Astrocyte (in vitro differentiated cells and primary cell): ENCODE measurements at regions not wholly inside any gene's neighbourhood (a gene's known extent, or its start where the extent isn't known, plus 50 kb on each side); places are given as distances from the start of the nearest gene placed in this dataset.
"Not testable (repeated sequence)": the region's sequence is repeated elsewhere in the genome, so short reads cannot be mapped to it uniquely, and the experiment has no call there.

ENCODE experiments used
- DNase-seq: peaks from one replicate; pipeline ENCODE4 v3.0.0-alpha.2; 2010; ENCODE audit warnings: low read depth
- FAIRE-seq: peaks from 2 replicates; lab custom pipeline; 2011; peaks lifted over from hg19 to GRCh38; lab: Jason Lieb, UNC
- H2AFZ ChIP-seq: 2 replicates; pipeline ENCODE4 v1.6.0; 2012; ENCODE audit warnings: low read depth, low read length, inconsistent platforms
- H3K27ac ChIP-seq: 2 replicates; pipeline ENCODE4 v1.5.1; 2011; ENCODE audit warnings: low read depth, low read length, inconsistent platforms
- H3K27me3 ChIP-seq: 2 replicates; pipeline ENCODE4 v1.6.0; 2011; ENCODE audit warnings: low read length, inconsistent platforms; ENCODE audit not compliant: insufficient read depth
- H3K36me3 ChIP-seq: 2 replicates; pipeline ENCODE4 v1.5.1; 2011; ENCODE audit warnings: low read length, inconsistent platforms; ENCODE audit not compliant: insufficient read depth
- H3K4me1 ChIP-seq: 2 replicates; pipeline ENCODE4 v1.5.1; 2011; ENCODE audit warnings: low read length, inconsistent platforms; ENCODE audit not compliant: insufficient read depth
- H3K4me2 ChIP-seq: 2 replicates; pipeline ENCODE4 v1.6.0; 2012; ENCODE audit warnings: low read length, inconsistent platforms
- H3K4me3 ChIP-seq: 2 replicates; pipeline ENCODE4 v1.5.1; 2011; ENCODE audit warnings: low read depth, mild to moderate bottlenecking, low read length, inconsistent platforms; ENCODE audit not compliant: insufficient read depth
- H3K79me2 ChIP-seq: 2 replicates; pipeline ENCODE4 v1.6.0; 2012; ENCODE audit warnings: mild to moderate bottlenecking, low read length, inconsistent platforms; ENCODE audit not compliant: insufficient read depth
- H3K9ac ChIP-seq: 2 replicates; pipeline ENCODE4 v1.6.0; 2012; ENCODE audit warnings: mild to moderate bottlenecking, low read length, inconsistent platforms
- H3K9me3 ChIP-seq: 2 replicates; pipeline ENCODE4 v1.5.1; 2012; ENCODE audit warnings: low read depth, mild to moderate bottlenecking, low read length, inconsistent platforms; ENCODE audit not compliant: insufficient read depth
- H4K20me1 ChIP-seq: 2 replicates; pipeline ENCODE4 v1.6.0; 2012; ENCODE audit warnings: low read length, inconsistent platforms; ENCODE audit not compliant: insufficient read depth
- H3K27ac Mint-ChIP-seq: one replicate; pipeline ENCODE4 v1.8.0; 2021; ENCODE audit warnings: mild to moderate bottlenecking, mixed read lengths; ENCODE audit not compliant: unreplicated experiment
- H3K27me3 Mint-ChIP-seq: one replicate; pipeline ENCODE4 v1.8.0; 2021; ENCODE audit warnings: low read depth, mixed read lengths; ENCODE audit not compliant: unreplicated experiment
- H3K36me3 Mint-ChIP-seq: one replicate; pipeline ENCODE4 v1.8.0; 2021; ENCODE audit warnings: low read depth, mixed read lengths; ENCODE audit not compliant: unreplicated experiment
- H3K4me1 Mint-ChIP-seq: one replicate; pipeline ENCODE4 v1.8.0; 2021; ENCODE audit warnings: low read depth, mixed read lengths; ENCODE audit not compliant: unreplicated experiment
- H3K4me3 Mint-ChIP-seq: one replicate; pipeline ENCODE4 v1.8.0; 2021; ENCODE audit warnings: mild to moderate bottlenecking, moderate library complexity, mixed read lengths; ENCODE audit not compliant: unreplicated experiment
- H3K9me3 Mint-ChIP-seq: one replicate; pipeline ENCODE4 v1.8.0; 2021; ENCODE audit warnings: mild to moderate bottlenecking, mixed read lengths; ENCODE audit not compliant: unreplicated experiment
- CTCF ChIP-seq: IDR thresholded peaks from 2 replicates; pipeline ENCODE4 v1.5.1; 2011; ENCODE audit warnings: low read depth, mild to moderate bottlenecking, inconsistent platforms, low read length, moderate library complexity; ENCODE audit not compliant: insufficient read depth
- EZH2 ChIP-seq: IDR thresholded peaks from 2 replicates; pipeline ENCODE4 v1.6.1; 2012; ENCODE audit warnings: mild to moderate bottlenecking, low read length, inconsistent platforms; ENCODE audit not compliant: insufficient read depth

GRCh38 chr6:58290177-58290576 is 972.7 kb downstream of the PRIM2 start:
- Histone ChIP-seq H3K4me1 (no peaks in the 10 kb centered on the region), H3K4me2 (no peak overlapping the region), H4K20me1 (no peaks in the 10 kb centered on the region), H3K27ac (no peak overlapping the region), H3K9me3 (no peaks in the 10 kb centered on the region), H3K9ac (no peak overlapping the region), H3K4me3 (no peak overlapping the region), H3K36me3 (no peaks in the 10 kb centered on the region), H3K79me2 (no peaks in the 10 kb centered on the region), H3K27me3 (no peaks in the 10 kb centered on the region), H2AFZ (no peak overlapping the region)
- H3K9me3 Mint-ChIP-seq, result no peaks in the 10 kb centered on the region
- H3K4me3 Mint-ChIP-seq, result no peak overlapping the region
- TF ChIP-seq CTCF, result no peak
- TF ChIP-seq EZH2, result no peak
- FAIRE-seq (no peak), DNase-seq (no peak)
- no peaks in the 10 kb centered on the region for H3K27me3 Mint-ChIP-seq
- no peak overlapping the region for H3K27ac Mint-ChIP-seq
- no peaks in the 10 kb centered on the region for H3K36me3 Mint-ChIP-seq
- H3K4me1 Mint-ChIP-seq, result no peaks in the 10 kb centered on the region

DNA sequence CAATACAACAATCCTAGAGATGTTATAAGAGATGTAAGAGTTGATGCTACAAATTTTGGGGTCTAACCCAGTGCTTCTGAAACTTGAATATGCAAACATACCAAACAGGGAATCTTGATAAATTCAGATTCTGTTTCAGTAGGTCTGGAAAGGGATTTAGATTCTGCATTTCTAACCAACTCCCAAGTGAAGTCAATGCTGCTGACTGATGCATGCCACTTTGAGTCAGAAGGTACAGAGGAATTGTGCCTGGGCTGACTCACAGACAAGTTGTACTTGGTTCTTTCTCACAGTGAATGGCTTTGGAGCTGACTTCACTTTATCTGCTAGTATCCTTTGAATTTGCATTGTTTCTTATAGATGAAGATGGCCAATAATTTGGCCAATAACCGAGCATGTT is 973.9 kb downstream of the PRIM2 start:
- not testable (repeated sequence) for H3K27ac Mint-ChIP-seq, H3K9me3 ChIP-seq, H3K9me3 Mint-ChIP-seq, H3K4me2 ChIP-seq, H3K36me3 Mint-ChIP-seq, H3K27me3 ChIP-seq, H3K4me3 Mint-ChIP-seq, H2AFZ ChIP-seq, H4K20me1 ChIP-seq, H3K4me1 ChIP-seq, H3K4me1 Mint-ChIP-seq, H3K27me3 Mint-ChIP-seq, H3K27ac ChIP-seq, H3K36me3 ChIP-seq, H3K4me3 ChIP-seq, H3K79me2 ChIP-seq, H3K9ac ChIP-seq, DNase-seq, FAIRE-seq

- not testable (repeated sequence) for FAIRE-seq, H3K27me3 Mint-ChIP-seq
These were observed 990.5 kb downstream of the PRIM2 start for GRCh38 chr6:58307901-58308300.

DNA sequence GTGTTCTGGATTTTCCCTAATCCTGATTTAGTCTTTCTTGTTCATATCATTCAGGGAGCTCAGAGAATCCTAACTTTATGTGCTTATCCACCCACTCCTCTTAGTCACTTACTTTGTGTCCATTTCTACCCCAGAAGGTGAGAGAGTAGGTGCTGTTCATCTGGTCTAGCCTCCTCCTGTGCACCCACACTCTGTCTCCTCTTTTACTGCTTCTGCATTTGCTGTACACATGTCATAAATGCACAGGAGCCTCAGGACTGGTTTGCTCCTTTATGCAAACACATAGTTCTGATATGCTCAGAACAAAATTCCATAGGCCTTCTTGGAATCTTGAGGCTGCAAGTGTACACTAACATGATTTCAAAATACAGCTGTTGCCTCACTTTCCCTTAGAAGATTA is 1014.7 kb downstream of the PRIM2 start:
- not testable (repeated sequence) for H3K27ac ChIP-seq, H3K9ac ChIP-seq, H3K4me2 ChIP-seq, H3K27ac Mint-ChIP-seq, H3K9me3 ChIP-seq, H3K4me1 ChIP-seq, H3K4me3 Mint-ChIP-seq, DNase-seq, H3K4me1 Mint-ChIP-seq, H2AFZ ChIP-seq, H3K27me3 ChIP-seq, H3K79me2 ChIP-seq, H3K4me3 ChIP-seq, H4K20me1 ChIP-seq, H3K9me3 Mint-ChIP-seq, H3K27me3 Mint-ChIP-seq, H3K36me3 ChIP-seq, FAIRE-seq, H3K36me3 Mint-ChIP-seq

More at GRCh38 chr6:58307901-58308300, 990.5 kb downstream of the PRIM2 start:
- not testable (repeated sequence) for H3K4me1 ChIP-seq, H3K9me3 ChIP-seq, H3K79me2 ChIP-seq, H3K4me3 ChIP-seq, H4K20me1 ChIP-seq, H3K9me3 Mint-ChIP-seq, H3K4me3 Mint-ChIP-seq, H3K27me3 ChIP-seq, H2AFZ ChIP-seq, H3K36me3 ChIP-seq, H3K27ac ChIP-seq, H3K9ac ChIP-seq, H3K4me1 Mint-ChIP-seq, H3K27ac Mint-ChIP-seq, H3K4me2 ChIP-seq, DNase-seq, H3K36me3 Mint-ChIP-seq

DNA sequence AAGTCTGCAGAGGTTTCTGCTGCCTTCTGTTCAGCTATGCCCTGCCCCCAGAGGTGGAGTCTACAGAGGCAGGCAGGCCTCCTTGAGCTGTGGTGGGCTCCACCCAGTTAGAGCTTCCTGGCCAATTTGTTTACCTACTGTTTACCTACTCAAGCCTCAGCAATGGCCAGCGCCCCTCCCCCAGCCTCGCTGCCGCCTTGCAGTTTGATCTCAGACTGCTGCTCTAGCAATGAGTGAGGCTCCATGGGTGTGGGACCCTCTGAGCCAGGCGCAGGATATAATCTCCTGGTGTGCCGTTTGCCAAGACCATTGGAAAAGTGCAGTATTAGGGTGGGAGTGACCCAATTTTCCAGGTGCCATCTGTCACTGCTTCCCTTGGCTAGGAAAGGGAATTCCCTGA is 1024.9 kb downstream of the PRIM2 start:
- H3K27ac Mint-ChIP-seq, H3K27ac ChIP-seq, H3K4me2 ChIP-seq, H3K4me1 Mint-ChIP-seq, H3K27me3 Mint-ChIP-seq, H3K4me3 Mint-ChIP-seq, H3K9ac ChIP-seq, H3K36me3 Mint-ChIP-seq, FAIRE-seq, H3K79me2 ChIP-seq, H3K9me3 Mint-ChIP-seq, H3K27me3 ChIP-seq, H3K9me3 ChIP-seq, H3K4me1 ChIP-seq, H3K36me3 ChIP-seq, H3K4me3 ChIP-seq, DNase-seq, H4K20me1 ChIP-seq, H2AFZ ChIP-seq: not testable (repeated sequence)
